COLO668 (cell line): ENCODE measurements at regions not wholly inside any gene's neighbourhood (a gene's known extent, or its start where the extent isn't known, plus 50 kb on each side); places are given as distances from the start of the nearest gene placed in this dataset.
"Not testable (repeated sequence)": the region's sequence is repeated elsewhere in the genome, so short reads cannot be mapped to it uniquely, and the experiment has no call there.

Experiments
- DNase-seq: peaks from one replicate; lab custom pipeline; 2025; ENCODE audit not compliant: unreplicated experiment; lab: John Stamatoyannopoulos, UW

- no peak for DNase-seq
Observed at GRCh38 chr6:49284180-49284579, 178.9 kb downstream of the MMUT start.

GRCh38 chr6:49274809-49275769, 188.0 kb downstream of the MMUT start:
- DNase-seq = not testable (repeated sequence)

- no peak for DNase-seq
Observed at GRCh38 chr6:49269190-49269589, 193.9 kb downstream of the MMUT start.

GRCh38 chr6:49264909-49265308, 198.1 kb downstream of the MMUT start:
- DNase-seq = peak; percentile 3

GRCh38 chr6:49264496-49264895, 198.6 kb downstream of the MMUT start:
- DNase-seq = no peak

GRCh38 chr6:49257549-49257948, 205.5 kb downstream of the MMUT start:
- no peak for DNase-seq

GRCh38 chr6:49255335-49255734, 207.7 kb downstream of the MMUT start:
- no peak for DNase-seq

- DNase-seq = no peak
Observed at GRCh38 chr6:49252901-49253300, 210.2 kb downstream of the MMUT start.

- no peak for DNase-seq
Observed at GRCh38 chr6:49233483-49233882, 229.6 kb downstream of the MMUT start.

- no peak for DNase-seq
Observed at GRCh38 chr6:49225471-49225870, 237.6 kb downstream of the MMUT start.

GRCh38 chr6:49220293-49220692, 242.8 kb downstream of the MMUT start:
- no peak for DNase-seq

- DNase-seq = no peak
Observed at GRCh38 chr6:49205526-49205925, 257.5 kb downstream of the MMUT start.

- no peak for DNase-seq
Observed at GRCh38 chr6:49202924-49203536, 260.0 kb downstream of the MMUT start.

GRCh38 chr6:49198015-49198414, 265.0 kb downstream of the MMUT start:
- no peak for DNase-seq

GRCh38 chr6:49162379-49162778, 300.7 kb downstream of the MMUT start:
- not testable (repeated sequence) for DNase-seq

- DNase-seq = no peak
Observed at GRCh38 chr6:49155316-49155715, 307.7 kb downstream of the MMUT start.

- no peak for DNase-seq
Observed at GRCh38 chr6:49151957-49152356, 311.1 kb downstream of the MMUT start.

GRCh38 chr6:49151461-49151860, 311.6 kb downstream of the MMUT start:
- DNase-seq = no peak

- no peak for DNase-seq
Observed at GRCh38 chr6:49151033-49151432, 312.0 kb downstream of the MMUT start.

- no peak for DNase-seq
Observed at GRCh38 chr6:49145280-49145679, 317.8 kb downstream of the MMUT start.

- DNase-seq = no peak
Observed at GRCh38 chr6:49142421-49143151, 320.5 kb downstream of the MMUT start.

GRCh38 chr6:49121970-49122369, 341.1 kb downstream of the MMUT start:
- DNase-seq = no peak
